SKM-1 treated with dmso at 0.1 percent for 144 hours (cell line): ENCODE measurements at regions not wholly inside any gene's neighbourhood (a gene's known extent, or its start where the extent isn't known, plus 50 kb on each side); places are given as distances from the start of the nearest gene placed in this dataset.

Experiments used
- DNase-seq: peaks from one replicate; lab custom pipeline; 2025; ENCODE audit not compliant: unreplicated experiment; lab: John Stamatoyannopoulos, UW

DNA sequence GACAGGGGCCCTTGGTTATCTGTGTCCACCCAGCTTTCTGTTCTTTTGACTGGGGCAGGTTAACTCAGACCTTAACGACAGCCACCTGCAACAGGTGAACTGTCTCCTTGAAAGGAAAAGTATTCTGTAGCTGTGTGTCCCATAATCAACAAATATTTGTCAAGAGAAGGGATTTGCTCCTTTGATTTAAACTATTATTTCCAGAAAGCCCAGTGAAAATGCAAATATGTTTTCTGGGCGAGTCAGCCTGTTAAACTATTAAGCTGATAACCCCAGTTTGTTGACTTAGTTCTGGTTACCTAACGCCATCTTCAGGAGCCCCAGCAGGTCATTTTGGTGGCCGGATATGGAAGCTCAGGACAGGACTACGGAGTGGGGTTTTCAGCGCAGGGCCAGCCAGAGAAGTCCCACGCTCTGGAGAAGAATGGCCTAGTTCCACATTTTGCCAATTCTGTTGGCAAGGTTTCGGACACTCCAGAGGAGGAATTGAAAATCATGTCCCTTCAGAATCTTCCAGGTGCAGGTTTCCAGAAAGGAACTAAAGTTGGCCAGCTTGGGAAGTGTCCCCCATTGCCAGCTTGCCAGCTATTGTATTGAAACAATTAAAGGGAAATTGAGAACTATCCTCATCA is 54.5 kb downstream of the ADRA2A start:
- no peak for DNase-seq

DNA sequence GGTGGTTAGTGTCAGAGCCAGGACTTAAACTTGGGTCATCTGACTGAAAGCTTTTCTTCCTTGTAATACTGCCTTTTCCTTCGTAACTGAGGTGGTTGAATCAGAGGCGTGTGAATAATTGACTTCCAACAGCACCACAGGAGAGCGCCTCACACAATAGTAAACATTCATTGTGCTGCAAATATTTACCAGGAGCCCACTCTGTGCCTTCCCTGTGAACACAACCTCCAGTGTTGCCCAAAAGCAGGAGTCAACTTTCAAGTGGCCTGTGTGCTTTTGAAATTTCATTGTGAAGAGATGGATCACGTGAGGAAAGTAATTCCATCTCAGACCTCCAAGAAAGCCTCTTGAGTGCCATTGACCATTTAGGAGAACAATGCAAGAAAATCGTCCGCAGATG is 60.2 kb downstream of the ADRA2A start:
- no peak for DNase-seq

DNA sequence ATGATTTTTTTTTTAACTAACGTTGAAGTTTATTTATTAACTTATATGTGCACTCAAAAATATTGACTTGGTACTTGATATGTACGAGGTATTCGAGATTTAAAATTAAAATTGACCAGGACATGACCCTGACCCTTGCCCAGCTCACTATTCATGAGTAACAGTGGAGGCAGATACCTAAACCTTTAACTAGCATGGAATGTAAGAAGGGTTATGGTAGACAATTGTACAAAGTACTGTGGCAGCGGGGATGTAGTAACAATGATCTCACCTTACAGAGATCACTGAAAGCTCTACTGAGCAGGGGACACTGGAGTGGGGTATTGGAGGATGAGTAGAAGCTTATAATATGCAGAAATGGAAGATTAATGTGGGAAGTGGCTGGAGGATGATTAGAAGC is 60.8 kb downstream of the ADRA2A start:
- no peak for DNase-seq

DNA sequence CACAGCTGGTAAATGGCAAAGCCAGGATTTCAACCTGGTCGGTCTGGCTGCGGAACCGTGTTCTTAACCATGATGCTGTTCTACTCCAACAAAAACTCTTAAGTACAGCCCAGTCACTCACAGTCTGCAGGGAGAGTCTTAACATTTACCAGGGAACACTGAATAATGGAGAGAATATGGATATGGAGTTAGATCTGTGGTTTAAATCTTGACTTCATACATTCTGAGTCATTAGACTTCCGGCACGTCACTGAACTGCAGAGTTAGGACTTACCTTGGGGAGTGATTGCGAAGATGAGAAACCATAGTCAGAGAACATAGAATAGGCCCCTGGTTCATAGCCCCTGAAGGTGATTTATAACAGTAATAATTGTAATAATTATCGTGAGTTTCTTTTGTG is 61.7 kb downstream of the ADRA2A start:
- no peak for DNase-seq

DNA sequence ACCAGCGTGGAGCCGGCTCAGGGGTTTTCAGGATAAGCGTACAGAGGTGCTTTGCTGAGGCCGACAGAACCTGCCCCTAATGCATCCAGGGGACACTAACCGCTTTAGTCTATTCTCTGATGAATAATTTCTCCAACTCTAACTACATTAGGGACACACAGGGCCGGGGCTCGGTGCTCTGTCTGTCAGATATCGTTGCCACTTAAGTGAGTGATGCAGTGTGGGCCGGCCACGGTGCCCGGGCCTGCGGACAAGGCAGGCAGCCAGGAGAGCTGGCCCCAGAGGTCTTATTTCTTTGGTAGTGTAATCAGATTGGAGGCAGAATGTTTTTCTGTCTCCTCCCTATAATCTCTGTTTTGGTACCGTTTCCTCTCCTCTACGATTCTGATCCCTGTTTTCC is 62.7 kb downstream of the ADRA2A start:
- DNase-seq, result no peak

DNA sequence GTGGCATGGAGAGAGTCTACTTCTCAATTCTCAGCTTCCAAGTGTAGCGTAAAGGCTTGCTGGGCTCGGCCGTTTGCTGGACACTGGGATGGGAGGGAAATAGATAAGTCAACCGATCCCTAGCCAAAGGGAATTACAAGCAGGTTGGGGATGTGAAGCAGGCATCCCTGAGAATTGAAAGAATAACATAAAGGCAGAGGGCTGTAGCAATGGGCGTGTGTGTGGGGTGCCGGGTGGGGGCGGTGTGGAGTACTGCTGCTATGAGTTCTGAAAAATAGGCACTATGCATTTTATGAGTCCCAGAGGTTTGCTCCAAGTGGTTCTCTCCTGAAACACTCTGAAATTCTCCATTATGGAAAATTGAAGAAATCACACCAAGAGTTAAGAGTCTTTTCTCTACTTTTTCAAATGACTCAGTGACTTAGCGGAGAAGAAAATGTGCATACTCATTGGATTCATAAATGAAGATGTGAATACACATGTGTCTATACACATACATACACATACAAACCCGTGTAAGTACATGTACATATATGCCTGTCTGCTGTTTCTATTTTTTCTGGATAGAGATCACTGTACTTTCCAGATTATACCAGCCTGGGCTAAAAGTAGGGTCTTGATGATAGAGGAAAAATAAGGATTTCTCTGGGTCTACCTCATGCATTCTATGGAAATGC is 65.4 kb downstream of the ADRA2A start:
- no peak for DNase-seq

DNA sequence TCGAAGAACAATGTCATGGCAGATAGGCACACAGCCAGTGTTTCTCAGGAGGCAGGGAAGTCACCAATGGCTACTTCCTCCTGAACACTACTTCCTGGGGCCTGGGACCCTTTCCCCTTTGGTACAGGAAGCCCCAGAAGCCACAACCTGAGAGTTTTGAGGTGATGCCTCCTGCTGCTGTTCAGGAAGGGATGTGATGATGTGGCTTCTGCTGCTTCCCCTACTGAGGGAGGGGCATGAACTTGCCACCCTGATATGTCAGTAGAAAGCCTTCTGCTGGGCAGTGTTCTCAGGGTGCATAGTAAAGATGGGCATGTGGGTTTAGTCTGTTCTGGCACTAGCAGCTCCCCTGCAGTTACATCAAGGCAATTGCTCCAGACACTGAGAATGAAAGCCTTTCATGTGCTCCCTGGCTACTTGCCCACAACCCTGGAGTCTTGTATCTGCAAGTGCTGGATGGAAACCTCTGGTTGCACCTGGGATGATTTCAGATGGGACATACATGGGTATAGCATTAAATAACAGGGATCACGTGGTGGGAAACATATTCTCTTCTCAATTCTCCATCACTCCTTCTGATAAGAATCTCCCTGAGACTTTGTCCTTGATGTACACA is 69.3 kb downstream of the ADRA2A start:
- DNase-seq, result no peak

DNA sequence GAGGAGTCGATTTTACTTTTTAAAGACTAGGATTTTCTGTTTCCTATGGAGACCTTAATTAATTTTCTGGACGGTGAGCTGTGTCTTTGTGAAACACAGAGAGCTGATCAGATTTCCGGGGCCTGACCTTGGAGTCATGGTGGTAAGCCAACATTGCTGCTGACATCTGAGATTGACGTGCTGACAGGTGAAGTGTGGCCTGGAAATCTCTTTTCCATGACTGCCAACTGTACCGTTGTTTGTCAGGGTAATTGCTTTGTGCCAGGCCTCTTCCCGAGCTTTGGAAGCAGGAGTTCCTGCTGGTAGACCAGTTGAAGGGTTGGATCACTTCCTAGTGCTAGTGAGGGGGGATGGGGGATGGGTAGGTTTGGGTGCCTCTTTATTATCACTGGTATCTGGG is 71.2 kb downstream of the ADRA2A start:
- DNase-seq, result no peak

DNA sequence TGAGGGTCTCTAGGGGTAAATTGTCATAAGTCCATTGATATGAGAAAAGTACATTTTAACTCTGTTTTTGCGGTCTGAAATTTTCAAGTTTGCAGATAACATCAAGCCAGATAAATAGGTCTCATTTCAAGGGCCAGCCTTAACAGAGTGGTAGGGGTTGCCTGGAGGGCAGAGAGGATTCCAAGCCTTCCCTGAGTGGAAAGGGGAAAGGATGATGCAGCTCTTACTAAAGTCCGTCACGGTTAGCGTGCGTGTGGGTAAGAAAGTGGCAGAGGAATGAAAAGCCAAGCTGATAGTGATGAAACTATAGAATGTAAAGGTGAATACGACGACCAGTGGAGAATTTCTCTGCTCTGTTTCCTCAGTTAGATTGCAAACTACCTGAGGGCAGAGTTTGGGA is 71.6 kb downstream of the ADRA2A start:
- DNase-seq, result no peak

DNA sequence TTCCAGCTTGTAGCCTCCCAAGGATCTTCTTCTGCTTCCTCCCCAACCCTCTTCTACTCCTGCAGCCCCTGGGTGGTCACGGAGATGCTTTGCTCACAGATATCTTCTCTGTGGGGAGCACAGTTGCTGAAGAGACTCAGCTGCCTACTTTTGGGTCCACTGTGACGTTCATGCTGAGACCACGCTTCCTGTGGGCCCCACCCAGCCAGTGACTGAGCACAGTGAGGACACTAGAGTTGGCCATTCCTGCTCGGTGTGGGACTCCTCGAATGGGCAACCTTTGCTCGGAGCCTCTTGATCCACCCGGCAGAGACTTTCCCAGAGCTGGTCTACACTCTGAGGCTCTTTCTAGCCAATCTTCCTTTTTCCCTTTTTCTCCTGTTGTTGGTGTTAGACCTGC is 73.9 kb downstream of the ADRA2A start:
- no peak for DNase-seq

DNA sequence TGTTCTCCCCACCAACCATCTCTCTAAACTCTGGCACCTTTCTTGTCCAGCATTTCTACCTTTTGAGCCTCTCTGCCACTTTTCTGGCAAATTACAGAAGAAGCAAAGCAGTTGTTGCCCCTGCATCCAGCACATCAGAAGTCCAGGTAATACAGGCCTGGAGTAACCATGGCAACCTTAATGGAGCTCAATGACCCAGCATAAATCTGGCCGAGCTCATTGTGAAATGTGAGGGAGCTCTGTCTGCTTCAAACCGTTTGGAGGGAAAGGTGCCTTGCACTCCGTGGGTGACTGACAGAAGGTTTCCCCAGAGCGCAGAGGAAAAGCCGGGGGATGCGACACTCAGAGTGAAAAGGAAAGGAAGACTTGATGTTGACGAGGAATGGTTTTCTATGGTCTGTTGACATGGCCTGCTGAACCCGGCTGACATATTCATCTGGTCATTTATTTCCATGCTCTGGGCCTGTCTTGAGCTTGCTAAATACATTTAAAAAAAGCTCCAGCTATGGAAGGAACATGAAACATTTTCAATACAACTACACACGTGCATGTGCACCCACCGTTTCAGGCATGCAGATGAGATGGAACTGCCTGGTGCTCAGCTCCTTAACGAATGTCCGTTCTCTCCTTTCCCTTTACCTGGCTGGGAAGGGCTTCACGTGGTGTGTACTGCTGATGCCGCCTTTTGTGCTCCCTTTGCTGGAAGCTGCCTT is 74.9 kb downstream of the ADRA2A start:
- DNase-seq, result no peak

DNA sequence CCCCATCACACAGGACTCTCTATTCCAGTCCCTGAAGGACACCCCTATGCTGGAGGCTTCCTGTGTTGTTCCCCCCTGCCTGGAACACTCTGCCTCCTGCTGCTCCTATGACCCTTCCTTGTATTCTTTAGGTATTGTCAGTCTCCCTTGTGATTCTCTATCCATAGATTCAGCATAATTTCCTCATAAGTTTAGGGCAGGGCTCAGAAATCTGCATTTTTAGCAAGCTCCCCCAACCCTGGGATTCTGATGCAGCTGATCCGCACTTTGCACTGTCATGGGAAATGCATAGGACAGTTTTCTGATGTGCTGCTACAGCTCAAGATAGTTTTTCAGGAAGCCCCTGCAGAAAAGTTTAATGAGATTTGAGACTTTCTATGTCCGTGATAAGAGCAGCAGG is 79.9 kb downstream of the ADRA2A start:
- no peak for DNase-seq

DNA sequence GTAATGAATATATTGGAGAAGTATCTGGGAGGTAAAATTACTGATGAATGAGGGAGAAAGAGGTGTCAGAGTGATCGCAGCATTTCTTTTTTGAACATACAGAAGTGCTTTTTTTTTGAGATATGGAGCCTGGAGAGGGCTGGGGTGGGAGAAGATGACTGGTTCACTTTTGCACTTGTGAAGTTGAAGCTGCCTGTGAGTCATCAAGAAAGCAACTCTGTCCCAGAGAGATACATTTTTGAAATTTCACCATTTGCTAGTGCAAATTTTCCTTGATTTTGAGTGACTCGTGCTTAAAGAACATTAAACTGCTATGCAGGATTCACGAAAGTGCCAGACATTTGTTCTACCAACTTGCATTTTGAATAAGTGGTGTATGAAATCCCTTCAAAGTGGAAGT is 81.8 kb downstream of the ADRA2A start:
- DNase-seq, result no peak

DNA sequence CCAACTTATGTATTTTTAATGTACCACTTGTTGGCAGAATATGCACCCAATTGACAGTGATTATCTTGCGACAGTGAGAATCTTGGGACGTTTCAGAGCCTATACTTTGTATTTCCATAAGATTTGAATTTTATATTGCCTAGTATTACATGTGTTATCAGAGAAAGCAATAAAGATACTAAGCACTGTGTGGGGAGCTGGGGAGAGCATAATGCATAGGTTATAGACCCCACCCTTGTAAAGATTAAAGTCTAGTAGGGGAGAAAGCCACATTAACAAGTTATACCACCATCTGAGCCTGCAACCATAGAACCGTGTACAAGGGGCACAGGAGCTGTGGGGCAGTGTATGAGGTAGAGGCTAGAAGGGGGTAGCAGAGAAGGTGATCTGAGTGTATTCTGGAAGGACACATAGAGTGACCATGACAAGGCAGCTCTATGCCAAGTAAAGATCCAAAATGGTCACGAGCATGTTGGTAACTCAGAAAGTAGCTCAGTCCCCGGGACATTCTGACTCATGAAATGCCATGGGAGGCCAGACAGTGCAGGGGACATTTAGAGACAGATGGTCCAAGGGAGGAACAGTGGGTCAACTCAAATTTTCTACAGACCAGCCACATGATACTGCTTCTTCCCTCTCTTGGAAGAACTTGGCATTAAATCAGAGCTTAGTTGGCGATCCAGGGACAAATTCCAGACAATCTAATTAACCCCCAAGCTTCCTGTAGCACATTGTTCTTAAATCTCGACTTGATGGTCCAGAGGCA is 84.5 kb downstream of the ADRA2A start:
- DNase-seq, result no peak

DNA sequence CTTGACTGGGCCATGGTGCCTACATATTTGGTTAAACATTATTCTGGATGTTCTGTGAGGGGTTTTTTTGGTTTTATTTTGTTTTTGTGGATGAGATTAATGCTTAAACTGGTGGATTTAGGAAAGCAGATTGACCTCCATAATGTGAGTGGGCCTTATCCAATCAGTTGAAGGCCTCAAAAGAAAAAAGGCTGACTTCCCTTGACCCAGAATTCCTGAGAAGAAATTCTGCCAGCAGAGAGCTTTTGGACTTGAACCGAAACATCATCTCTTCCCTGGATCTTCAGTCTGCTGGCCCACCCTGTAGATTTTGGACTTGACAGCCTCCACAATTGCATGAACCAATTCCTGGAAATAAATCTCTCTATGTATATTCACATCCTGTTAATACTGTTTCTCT is 94.4 kb downstream of the ADRA2A start:
- no peak for DNase-seq

DNA sequence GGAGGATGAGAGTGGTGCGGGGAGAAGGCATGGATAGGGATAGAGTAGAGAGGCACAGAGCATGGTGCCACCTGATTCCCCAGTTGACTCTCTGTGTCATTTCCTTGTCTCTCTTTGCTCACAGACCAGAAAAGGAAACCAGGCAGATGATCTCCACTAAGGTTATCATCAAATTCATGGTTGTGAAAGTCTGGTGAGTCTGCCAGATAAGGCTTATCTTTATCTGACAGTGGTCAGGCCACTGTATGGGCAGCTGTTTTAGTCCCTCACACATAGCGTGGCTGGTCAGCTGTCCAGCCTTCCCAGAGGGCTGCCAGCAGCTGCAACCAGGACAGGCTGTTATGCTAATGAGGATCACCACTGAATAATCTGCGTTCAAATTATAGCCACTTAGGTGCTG is 99.0 kb downstream of the ADRA2A start:
- no peak for DNase-seq

DNA sequence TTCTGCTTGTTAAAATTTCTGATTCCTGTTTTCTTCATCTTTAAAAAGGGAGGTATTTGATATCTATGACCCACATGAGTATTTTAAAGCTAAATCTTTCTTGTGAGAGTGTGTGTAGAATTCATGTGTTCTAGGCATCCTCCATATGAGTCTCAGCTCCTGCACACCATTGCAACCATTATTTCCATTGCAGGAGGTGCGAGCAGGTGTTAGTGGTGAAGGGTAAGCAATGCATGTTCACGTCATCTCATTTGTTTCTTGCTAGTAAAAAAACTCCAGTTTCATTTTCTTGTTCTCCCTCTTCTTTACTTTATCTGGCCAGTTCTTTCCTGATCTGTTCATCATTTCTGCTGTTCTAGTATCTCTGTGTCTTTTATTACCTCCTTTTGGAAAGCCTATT is 100.5 kb downstream of the ADRA2A start:
- no peak for DNase-seq

DNA sequence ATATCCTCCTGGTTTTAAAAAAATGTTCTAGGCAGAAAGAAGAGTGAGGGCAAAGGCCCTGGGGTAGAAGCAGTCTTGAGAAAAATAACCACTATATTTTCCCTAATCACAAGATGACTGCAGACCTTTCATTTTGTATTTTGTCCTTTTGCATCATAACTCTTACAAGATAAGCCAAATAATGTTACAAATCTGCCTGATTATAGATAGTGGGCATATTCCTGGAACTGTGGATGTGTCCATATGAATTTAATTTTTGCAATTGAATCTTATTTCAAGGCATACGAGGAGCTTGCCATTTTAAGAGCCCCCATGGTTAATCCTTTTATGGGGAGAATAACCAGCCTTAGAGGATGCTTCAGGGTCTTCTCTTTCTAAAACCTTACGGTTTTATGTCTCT is 102.7 kb downstream of the ADRA2A start:
- no peak for DNase-seq

DNA sequence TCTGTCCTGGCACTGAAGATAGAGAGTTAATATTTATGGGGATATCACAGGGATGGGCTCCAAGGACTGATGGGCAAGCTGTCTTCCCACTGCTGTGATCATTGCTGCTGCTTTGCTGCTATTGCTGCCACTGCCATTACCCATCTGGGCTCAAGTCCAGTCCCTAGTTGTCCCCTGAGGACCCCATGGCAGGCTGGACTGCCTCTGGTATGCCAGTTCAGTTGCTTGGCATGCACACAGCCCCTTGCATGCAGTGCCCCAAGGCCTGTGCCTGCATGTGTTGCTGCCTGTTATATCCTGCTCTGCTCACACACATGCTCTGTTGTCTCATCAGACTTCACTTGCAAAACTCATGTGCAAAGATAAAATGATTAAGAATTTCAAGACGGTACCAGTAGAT is 109.5 kb downstream of the ADRA2A start:
- DNase-seq, result no peak

DNA sequence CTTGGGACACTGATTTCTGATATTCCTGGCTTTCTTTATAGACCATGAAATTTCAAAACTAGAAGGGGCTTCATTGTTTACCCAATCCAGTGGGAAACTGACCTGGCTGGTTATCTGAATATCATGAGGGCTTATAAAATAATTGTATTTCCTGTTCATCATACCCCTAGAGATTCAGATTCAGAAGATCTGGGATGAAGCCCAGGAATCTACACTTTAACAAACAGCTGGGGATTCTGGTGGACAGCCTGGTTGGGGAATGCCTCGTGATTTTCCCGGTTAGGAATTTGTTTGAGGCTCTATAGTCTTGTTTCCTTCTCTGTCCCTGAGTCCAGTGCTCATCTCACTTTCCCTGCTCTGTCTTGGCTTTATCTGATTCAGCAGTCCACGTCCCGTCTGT is 110.3 kb downstream of the ADRA2A start:
- DNase-seq, result no peak

DNA sequence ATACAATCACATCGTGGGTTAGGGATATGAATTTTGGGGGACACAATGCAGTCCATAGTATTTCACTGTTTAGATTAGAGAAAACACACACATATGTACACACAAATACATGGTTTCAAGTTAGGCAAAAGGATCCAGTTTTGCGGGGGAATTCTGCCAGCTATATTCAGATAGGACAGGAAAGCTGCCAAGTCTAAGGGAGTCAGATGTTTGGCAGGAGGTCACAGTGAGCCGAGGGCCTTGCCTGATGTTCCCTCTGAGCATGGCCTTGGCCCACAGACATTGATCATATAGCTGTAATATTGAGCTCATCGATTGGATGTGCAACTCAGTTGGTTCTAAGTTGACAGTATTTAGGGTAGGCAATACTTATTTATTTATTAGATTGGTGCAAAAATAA is 122.8 kb downstream of the ADRA2A start:
- DNase-seq, result no peak
